ENCODE measurements at regions not wholly inside any gene's neighbourhood (a gene's known extent, or its start where the extent isn't known, plus 50 kb on each side); places are given as distances from the start of the nearest gene placed in this dataset.

- TF ChIP-seq CTCF (IDR thresholded peaks at IDR 0.05) (no peak), POLR2A (IDR thresholded peaks at IDR 0.05) (no peak), POLR2AphosphoS5 (IDR thresholded peaks at IDR 0.05) (no peak), EP300 (IDR thresholded peaks at IDR 0.05) (no peak)
Measured at GRCh38 chrX:5155301-5155700, 1073.4 kb downstream of the NLGN4X start.

Measured in sigmoid colon (tissue), 4 donors.